ENCODE measurements at regions not wholly inside any gene's neighbourhood (a gene's known extent, or its start where the extent isn't known, plus 50 kb on each side); places are given as distances from the start of the nearest gene placed in this dataset.

DNA sequence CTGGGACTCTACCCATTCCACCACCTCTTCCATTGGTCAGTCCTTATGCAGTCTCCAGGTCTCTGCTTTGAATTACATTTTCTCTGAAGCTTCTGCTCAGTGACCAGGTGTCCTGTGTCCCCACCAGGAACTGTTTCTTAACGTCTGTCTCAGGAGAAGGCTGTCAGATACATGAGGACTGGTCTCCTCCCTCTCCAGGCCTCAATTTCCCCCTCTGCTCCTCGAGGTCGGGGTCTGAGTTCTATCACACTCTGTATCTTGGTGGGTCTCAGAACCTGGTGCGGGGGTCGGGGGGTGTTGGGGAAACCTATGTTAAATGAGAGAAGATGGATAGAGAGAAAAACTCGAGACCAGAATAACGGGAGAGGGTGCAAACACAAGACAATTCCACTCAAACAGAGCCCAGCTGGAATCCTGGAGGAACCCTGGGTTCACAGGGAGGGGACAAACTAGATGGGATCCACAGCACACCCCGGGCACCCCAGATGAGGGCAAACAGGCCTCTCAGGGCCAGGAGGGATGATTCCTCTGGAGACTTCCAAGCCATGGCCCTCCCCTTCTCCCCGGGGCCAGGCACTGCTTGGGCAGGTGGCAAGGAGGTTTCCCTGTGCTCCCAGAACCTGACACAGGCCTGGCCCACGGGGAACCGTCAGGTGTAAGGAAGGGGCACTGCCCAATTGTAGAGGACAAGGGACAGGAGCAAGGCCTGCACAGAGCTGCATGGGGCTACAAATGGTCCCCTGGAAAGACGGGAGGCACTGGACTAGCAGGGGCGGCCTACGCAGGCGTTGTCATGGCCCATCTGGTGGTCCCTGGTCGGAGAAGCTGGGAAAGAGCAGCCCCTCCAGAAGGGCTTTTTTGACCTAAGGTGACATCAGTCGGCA lies 313.2 kb upstream of the DIO3 start:
- TF ChIP-seq POLR2AphosphoS5 (IDR thresholded peaks at IDR 0.05; ENCODE audit: low read depth, low read length) (no peak), POLR2A (IDR thresholded peaks at IDR 0.05; ENCODE audit: low read depth, low read length) (no peak), TAF1 (IDR thresholded peaks at IDR 0.05; ENCODE audit: borderline replicate concordance, low read depth, low read length) (no peak)

Data from GM12892 (cell line).